ENCODE measurements at regions not wholly inside any gene's neighbourhood (a gene's known extent, or its start where the extent isn't known, plus 50 kb on each side); places are given as distances from the start of the nearest gene placed in this dataset.

DNA sequence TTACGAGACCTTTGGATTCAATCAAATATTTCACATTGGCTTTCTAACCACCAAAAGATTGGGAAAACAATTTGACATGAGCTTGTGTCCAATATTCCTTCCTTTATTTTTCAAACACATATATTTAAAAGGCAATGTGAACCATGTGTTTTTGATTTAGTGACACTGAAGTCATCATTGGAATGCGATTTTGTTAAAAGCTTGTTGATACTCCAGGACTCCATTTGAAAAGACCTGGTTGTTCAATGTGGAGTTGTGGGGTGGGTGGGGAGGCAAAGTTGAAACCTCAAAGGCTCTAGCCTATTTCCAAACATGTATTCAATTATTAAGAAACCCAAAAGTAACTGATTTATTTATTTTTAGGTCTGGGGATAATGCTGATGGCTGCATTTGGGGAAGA is 114.1 kb upstream of the TRIB2 start:
- TF ChIP-seq, protein P1, sequence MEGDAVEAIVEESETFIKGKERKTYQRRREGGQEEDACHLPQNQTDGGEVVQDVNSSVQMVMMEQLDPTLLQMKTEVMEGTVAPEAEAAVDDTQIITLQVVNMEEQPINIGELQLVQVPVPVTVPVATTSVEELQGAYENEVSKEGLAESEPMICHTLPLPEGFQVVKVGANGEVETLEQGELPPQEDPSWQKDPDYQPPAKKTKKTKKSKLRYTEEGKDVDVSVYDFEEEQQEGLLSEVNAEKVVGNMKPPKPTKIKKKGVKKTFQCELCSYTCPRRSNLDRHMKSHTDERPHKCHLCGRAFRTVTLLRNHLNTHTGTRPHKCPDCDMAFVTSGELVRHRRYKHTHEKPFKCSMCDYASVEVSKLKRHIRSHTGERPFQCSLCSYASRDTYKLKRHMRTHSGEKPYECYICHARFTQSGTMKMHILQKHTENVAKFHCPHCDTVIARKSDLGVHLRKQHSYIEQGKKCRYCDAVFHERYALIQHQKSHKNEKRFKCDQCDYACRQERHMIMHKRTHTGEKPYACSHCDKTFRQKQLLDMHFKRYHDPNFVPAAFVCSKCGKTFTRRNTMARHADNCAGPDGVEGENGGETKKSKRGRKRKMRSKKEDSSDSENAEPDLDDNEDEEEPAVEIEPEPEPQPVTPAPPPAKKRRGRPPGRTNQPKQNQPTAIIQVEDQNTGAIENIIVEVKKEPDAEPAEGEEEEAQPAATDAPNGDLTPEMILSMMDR (IDR thresholded peaks at IDR 0.05): no peak
- no peak for TF ChIP-seq POLR2A (IDR thresholded peaks at IDR 0.05)
